ENCODE measurements at regions not wholly inside any gene's neighbourhood (a gene's known extent, or its start where the extent isn't known, plus 50 kb on each side); places are given as distances from the start of the nearest gene placed in this dataset.

- no peaks in the 10 kb centered on the region for H3K9me3 Mint-ChIP-seq (ENCODE audit: unreplicated experiment)
- H3K27ac Mint-ChIP-seq (ENCODE audit: low read depth, unreplicated experiment), result no peak overlapping the region
- no peak overlapping the region for H3K4me3 Mint-ChIP-seq (ENCODE audit: unreplicated experiment)
- no TSS peak for BruUV-seq (replicated peaks)
- ChIA-PET POLR2A (interaction anchor here (0.6 to 1.7 kb wide), 2 partner anchors 62 to 379 kb away, joined by 3 read pairs; partner anchors contain the start of gene NIPSNAP3A), CTCF (interaction anchor here (0.6 kb wide), 1 partner anchor 14 kb away, joined by 3 read pairs; no protein-coding TSS in a partner anchor)
- DNase-seq (ENCODE audit: unreplicated experiment), result no peak
- TF ChIP-seq, protein P1, sequence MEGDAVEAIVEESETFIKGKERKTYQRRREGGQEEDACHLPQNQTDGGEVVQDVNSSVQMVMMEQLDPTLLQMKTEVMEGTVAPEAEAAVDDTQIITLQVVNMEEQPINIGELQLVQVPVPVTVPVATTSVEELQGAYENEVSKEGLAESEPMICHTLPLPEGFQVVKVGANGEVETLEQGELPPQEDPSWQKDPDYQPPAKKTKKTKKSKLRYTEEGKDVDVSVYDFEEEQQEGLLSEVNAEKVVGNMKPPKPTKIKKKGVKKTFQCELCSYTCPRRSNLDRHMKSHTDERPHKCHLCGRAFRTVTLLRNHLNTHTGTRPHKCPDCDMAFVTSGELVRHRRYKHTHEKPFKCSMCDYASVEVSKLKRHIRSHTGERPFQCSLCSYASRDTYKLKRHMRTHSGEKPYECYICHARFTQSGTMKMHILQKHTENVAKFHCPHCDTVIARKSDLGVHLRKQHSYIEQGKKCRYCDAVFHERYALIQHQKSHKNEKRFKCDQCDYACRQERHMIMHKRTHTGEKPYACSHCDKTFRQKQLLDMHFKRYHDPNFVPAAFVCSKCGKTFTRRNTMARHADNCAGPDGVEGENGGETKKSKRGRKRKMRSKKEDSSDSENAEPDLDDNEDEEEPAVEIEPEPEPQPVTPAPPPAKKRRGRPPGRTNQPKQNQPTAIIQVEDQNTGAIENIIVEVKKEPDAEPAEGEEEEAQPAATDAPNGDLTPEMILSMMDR (IDR thresholded peaks at IDR 0.05; ENCODE audit: unreplicated experiment), result no peak
- peaks cover 7% of the 10 kb centered on the region for H3K4me1 Mint-ChIP-seq (ENCODE audit: insufficient read depth, unreplicated experiment)
- no peaks in the 10 kb centered on the region for H3K27me3 Mint-ChIP-seq (ENCODE audit: insufficient read depth, unreplicated experiment)
- intact Hi-C loops (cut with micrococcal nuclease), result no loop called here
- H3K36me3 Mint-ChIP-seq (ENCODE audit: insufficient read depth, unreplicated experiment), result no peaks in the 10 kb centered on the region
Measured at GRCh38 chr9:105126226-105126625, 118.2 kb upstream of the SLC44A1 start.

DNA sequence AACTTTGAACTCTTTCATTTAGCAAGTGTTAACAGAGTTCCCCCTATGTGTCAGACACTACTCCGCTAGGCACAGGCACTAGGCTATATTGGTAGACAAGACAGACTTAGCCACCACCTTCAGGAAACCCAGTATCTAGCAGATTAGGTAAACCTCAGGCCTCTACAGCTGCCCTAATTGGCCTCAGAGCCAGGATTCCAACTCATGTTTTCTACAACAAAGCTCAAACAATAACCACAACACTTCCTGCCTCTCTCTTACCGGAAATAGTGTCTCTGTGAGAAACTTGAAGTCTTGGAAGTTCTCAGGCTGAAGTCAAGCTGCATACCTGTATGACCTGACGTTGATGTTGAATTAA lies 116.6 kb upstream of the SLC44A1 start:
- H3K36me3 Mint-ChIP-seq (ENCODE audit: insufficient read depth, unreplicated experiment), result no peaks in the 10 kb centered on the region
- ChIA-PET POLR2A (interaction anchor here (1.6 kb wide), 1 partner anchor 39 kb away, joined by 3 read pairs; no protein-coding TSS in a partner anchor), CTCF (interaction anchor here (1.0 kb wide), 1 partner anchor 265 kb away, joined by 3 read pairs; no protein-coding TSS in a partner anchor)
- H3K27ac Mint-ChIP-seq (ENCODE audit: low read depth, unreplicated experiment), result no peak overlapping the region
- TF ChIP-seq, protein P1 (IDR thresholded peaks at IDR 0.05; ENCODE audit: unreplicated experiment), result no peak
- H3K27me3 Mint-ChIP-seq (ENCODE audit: insufficient read depth, unreplicated experiment), result no peaks in the 10 kb centered on the region
- peak; percentile 22 for DNase-seq (ENCODE audit: unreplicated experiment)
- H3K4me1 Mint-ChIP-seq (ENCODE audit: insufficient read depth, unreplicated experiment), result peaks cover 12% of the 10 kb centered on the region
- intact Hi-C loops (cut with micrococcal nuclease), result no loop called here
- H3K9me3 Mint-ChIP-seq (ENCODE audit: unreplicated experiment), result no peaks in the 10 kb centered on the region
- H3K4me3 Mint-ChIP-seq (ENCODE audit: unreplicated experiment), result no peak overlapping the region
- BruUV-seq (replicated peaks), result no TSS peak

GRCh38 chr9:105128908-105129600 lies 115.4 kb upstream of the SLC44A1 start:
- no peak overlapping the region for H3K27ac Mint-ChIP-seq (ENCODE audit: low read depth, unreplicated experiment)
- no peaks in the 10 kb centered on the region for H3K36me3 Mint-ChIP-seq (ENCODE audit: insufficient read depth, unreplicated experiment)
- DNase-seq (ENCODE audit: unreplicated experiment), result no peak
- H3K4me1 Mint-ChIP-seq (ENCODE audit: insufficient read depth, unreplicated experiment), result peaks cover 12% of the 10 kb centered on the region
- intact Hi-C loops (cut with micrococcal nuclease), result no loop called here
- BruUV-seq (replicated peaks), result no TSS peak
- CTCF ChIA-PET, result interaction anchor here (0.8 to 1.5 kb wide), 3 partner anchors 38 to 300 kb away, joined by 3 to 4 read pairs (median 3); no protein-coding TSS in a partner anchor
- TF ChIP-seq, protein P1 (IDR thresholded peaks at IDR 0.05; ENCODE audit: unreplicated experiment), result no peak
- H3K4me3 Mint-ChIP-seq (ENCODE audit: unreplicated experiment), result no peak overlapping the region
- POLR2A ChIA-PET, result no interaction called here
- H3K27me3 Mint-ChIP-seq (ENCODE audit: insufficient read depth, unreplicated experiment), result no peaks in the 10 kb centered on the region
- H3K9me3 Mint-ChIP-seq (ENCODE audit: unreplicated experiment), result no peaks in the 10 kb centered on the region

DNA sequence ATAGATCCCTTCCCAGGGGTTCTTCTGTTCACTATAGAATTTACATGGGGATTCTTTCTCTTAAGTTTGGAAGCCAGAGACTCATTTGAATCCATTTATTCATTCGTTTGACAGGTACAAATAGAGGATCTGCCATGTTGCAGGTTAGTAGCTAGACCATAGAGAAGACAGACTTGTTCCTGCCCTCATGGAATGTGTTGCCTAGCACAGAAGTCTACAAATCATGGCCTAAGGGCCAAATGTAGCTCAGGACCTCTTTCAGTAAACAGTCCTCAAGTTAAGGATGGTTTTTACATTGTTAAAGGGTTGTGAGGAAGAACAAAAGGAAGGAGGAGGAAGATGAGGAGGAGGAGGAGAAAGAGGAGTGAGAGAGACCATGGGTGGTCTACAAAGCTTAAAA lies 114.7 kb upstream of the SLC44A1 start:
- intact Hi-C loops (cut with micrococcal nuclease), result no loop called here
- H3K4me3 Mint-ChIP-seq (ENCODE audit: unreplicated experiment), result no peak overlapping the region
- no peaks in the 10 kb centered on the region for H3K9me3 Mint-ChIP-seq (ENCODE audit: unreplicated experiment)
- BruUV-seq (replicated peaks), result no TSS peak
- ChIA-PET POLR2A (no interaction called here), CTCF (interaction anchor here (0.8 to 1.5 kb wide), 3 partner anchors 37 to 299 kb away, joined by 3 to 4 read pairs (median 3); no protein-coding TSS in a partner anchor)
- H3K27ac Mint-ChIP-seq (ENCODE audit: low read depth, unreplicated experiment), result no peak overlapping the region
- H3K36me3 Mint-ChIP-seq (ENCODE audit: insufficient read depth, unreplicated experiment), result no peaks in the 10 kb centered on the region
- peaks cover 12% of the 10 kb centered on the region for H3K4me1 Mint-ChIP-seq (ENCODE audit: insufficient read depth, unreplicated experiment)
- TF ChIP-seq, protein P1 (IDR thresholded peaks at IDR 0.05; ENCODE audit: unreplicated experiment), result no peak
- H3K27me3 Mint-ChIP-seq (ENCODE audit: insufficient read depth, unreplicated experiment), result no peaks in the 10 kb centered on the region
- DNase-seq (ENCODE audit: unreplicated experiment), result no peak

Measured in MCF 10A (cell line).